H9 (cell line): ENCODE measurements at regions not wholly inside any gene's neighbourhood (a gene's known extent, or its start where the extent isn't known, plus 50 kb on each side); places are given as distances from the start of the nearest gene placed in this dataset.

ENCODE experiments used
- DNase-seq: peaks from one replicate; pipeline ENCODE4 v3.0.0-alpha.2; 2017
- H2AFZ ChIP-seq: one replicate; pipeline ENCODE4 v1.6.1; 2013; ENCODE audit warnings: mild to moderate bottlenecking, low read length, control low read depth, moderate library complexity
- H2AK5ac ChIP-seq: 2 replicates; pipeline ENCODE4 v1.6.1; 2013; ENCODE audit warnings: low read length, control low read depth, mixed read lengths; ENCODE audit not compliant: insufficient read length
- H2BK120ac ChIP-seq: one replicate; pipeline ENCODE4 v1.6.1; 2013; ENCODE audit warnings: low read depth, mild to moderate bottlenecking, low read length, control low read depth, inconsistent platforms; ENCODE audit not compliant: poor library complexity, severe bottlenecking
- H2BK12ac ChIP-seq: 2 replicates; pipeline ENCODE4 v1.6.1; 2013; ENCODE audit warnings: low read length, control low read depth, mixed read lengths, low read depth; ENCODE audit not compliant: insufficient read length
- H2BK15ac ChIP-seq: 2 replicates; pipeline ENCODE4 v1.6.1; 2013; ENCODE audit warnings: low read depth, low read length, control low read depth
- H2BK20ac ChIP-seq: one replicate; pipeline ENCODE4 v1.6.1; 2013; ENCODE audit warnings: low read depth, mild to moderate bottlenecking, low read length, control low read depth, inconsistent platforms; ENCODE audit not compliant: poor library complexity, severe bottlenecking
- H2BK5ac ChIP-seq: 2 replicates; pipeline ENCODE4 v1.6.1; 2013; ENCODE audit warnings: low read length, control low read depth, mixed read lengths; ENCODE audit not compliant: insufficient read length
- H3K14ac ChIP-seq: 2 replicates; pipeline ENCODE4 v1.6.1; 2013; ENCODE audit warnings: low read length, control low read depth; ENCODE audit not compliant: insufficient read depth
- H3K18ac ChIP-seq: 2 replicates; pipeline ENCODE4 v1.6.1; 2013; ENCODE audit warnings: low read depth, mild to moderate bottlenecking, mixed read lengths, low read length, control low read depth; ENCODE audit not compliant: insufficient read length
- H3K23ac ChIP-seq: 2 replicates; pipeline ENCODE4 v1.6.1; 2013; ENCODE audit warnings: low read length, control low read depth, mixed read lengths, low read depth; ENCODE audit not compliant: insufficient read length
- H3K23me2 ChIP-seq: 2 replicates; pipeline ENCODE4 v1.6.1; 2013; ENCODE audit warnings: low read depth, mild to moderate bottlenecking, mixed read lengths, low read length, control low read depth; ENCODE audit not compliant: insufficient read length, poor library complexity, severe bottlenecking
- H3K27ac ChIP-seq: 2 replicates; pipeline ENCODE4 v1.5.1; 2013; ENCODE audit warnings: low read length, control low read depth, mixed read lengths, low read depth; ENCODE audit not compliant: insufficient read length
- H3K27me3 ChIP-seq: 2 replicates; pipeline ENCODE4 v1.6.1; 2013; ENCODE audit warnings: low read length, control low read depth, inconsistent platforms; ENCODE audit not compliant: insufficient read depth
- H3K4ac ChIP-seq: 2 replicates; pipeline ENCODE4 v1.6.1; 2013; ENCODE audit warnings: low read depth, mild to moderate bottlenecking, control low read depth, inconsistent platforms, low read length, moderate library complexity
- H3K4me1 ChIP-seq: 2 replicates; pipeline ENCODE4 v1.6.1; 2013; ENCODE audit warnings: low read length, control low read depth, inconsistent platforms; ENCODE audit not compliant: insufficient read depth
- H3K4me2 ChIP-seq: 2 replicates; pipeline ENCODE4 v1.6.1; 2013; ENCODE audit warnings: low read length, control low read depth, mixed read lengths; ENCODE audit not compliant: insufficient read length, insufficient read depth
- H3K56ac ChIP-seq: 2 replicates; pipeline ENCODE4 v1.6.1; 2013; ENCODE audit warnings: low read depth, mild to moderate bottlenecking, mixed read lengths, low read length, control low read depth; ENCODE audit not compliant: insufficient read length
- H3K79me1 ChIP-seq: 2 replicates; pipeline ENCODE4 v1.6.1; 2013; ENCODE audit warnings: low read depth, mild to moderate bottlenecking, moderate library complexity, low read length, control low read depth, inconsistent platforms; ENCODE audit not compliant: insufficient read depth, poor library complexity, severe bottlenecking
- H3K79me2 ChIP-seq: 2 replicates; pipeline ENCODE4 v1.6.1; 2013; ENCODE audit warnings: low read length, control low read depth, inconsistent platforms; ENCODE audit not compliant: insufficient read depth
- H3K9ac ChIP-seq: 2 replicates; pipeline ENCODE4 v1.6.1; 2013; ENCODE audit warnings: low read length, control low read depth, mixed read lengths; ENCODE audit not compliant: insufficient read length; ENCODE audit errors: extremely low read depth
- H3K9me3 ChIP-seq: one replicate; pipeline ENCODE4 v1.6.1; 2013; ENCODE audit warnings: low read depth, low read length, inconsistent platforms; ENCODE audit not compliant: control insufficient read depth
- H3T11ph ChIP-seq: one replicate; pipeline ENCODE4 v1.6.1; 2013; ENCODE audit warnings: mild to moderate bottlenecking, low read length, control low read depth, inconsistent platforms
- H4K20me1 ChIP-seq: one replicate; pipeline ENCODE4 v1.6.1; 2013; ENCODE audit not compliant: control insufficient read depth, insufficient read length, insufficient read depth
- H4K5ac ChIP-seq: 2 replicates; pipeline ENCODE4 v1.6.1; 2013; ENCODE audit warnings: low read depth, mild to moderate bottlenecking, mixed read lengths, low read length, control low read depth; ENCODE audit not compliant: insufficient read length
- H4K8ac ChIP-seq: replicated peaks from 2 replicates; pipeline ENCODE4 v1.6.1; 2013; ENCODE audit warnings: low read length, control low read depth, mixed read lengths, low read depth; ENCODE audit not compliant: insufficient read length
- H4K91ac ChIP-seq: 2 replicates; pipeline ENCODE4 v1.6.1; 2013; ENCODE audit warnings: low read depth, mild to moderate bottlenecking, moderate library complexity, mixed read lengths, low read length, control low read depth; ENCODE audit not compliant: insufficient read length
- H3K27ac Mint-ChIP-seq, 3 experiments: 2 replicates in 2 of 3; 3 replicates in 1 of 3; pipeline ENCODE4 v1.8.0; 2020 to 2021; ENCODE audit warnings: mixed read lengths in 3 of 3, mild to moderate bottlenecking in 1 of 3, moderate library complexity in 1 of 3
- H3K27me3 Mint-ChIP-seq: 2 replicates; pipeline ENCODE4 v1.8.0; 2021; ENCODE audit warnings: low read depth, mild to moderate bottlenecking, moderate library complexity, mixed read lengths
- H3K36me3 Mint-ChIP-seq, 3 experiments: 2 replicates in 2 of 3; 3 replicates in 1 of 3; pipeline ENCODE4 v1.8.0; 2020 to 2021; ENCODE audit warnings: low read depth in 3 of 3, mixed read lengths in 3 of 3; ENCODE audit not compliant: insufficient read depth in 1 of 3
- H3K4me1 Mint-ChIP-seq, 2 experiments: 2 replicates each; pipeline ENCODE4 v1.8.0; 2020; ENCODE audit warnings: mixed read lengths in 2 of 2
- H3K4me3 Mint-ChIP-seq, 2 experiments: 2 replicates in 1 of 2; 3 replicates in 1 of 2; pipeline ENCODE4 v1.8.0; 2020 to 2021; ENCODE audit warnings: mild to moderate bottlenecking in 2 of 2, mixed read lengths in 2 of 2, moderate library complexity in 1 of 2
- H3K9me3 Mint-ChIP-seq, 2 experiments: 2 replicates in 1 of 2; 3 replicates in 1 of 2; pipeline ENCODE4 v1.8.0; 2020; ENCODE audit warnings: mild to moderate bottlenecking in 2 of 2, mixed read lengths in 2 of 2, moderate library complexity in 1 of 2
- CTCF ChIP-seq: fragments of 200-600 bp; sonication (generic); conservative IDR thresholded peaks from 3 replicates; pipeline ENCODE4 v1.8.0; 2021; ENCODE audit warnings: antibody characterized with exemption, mild to moderate bottlenecking
- WGBS: extraction: QIAGEN DNeasy Blood & Tissue Kit; methylation state at CpG from one replicate; pipeline ENCODE4 v1.1.7; 2013; ENCODE audit warnings: missing lambda C conversion rate, low lambda C conversion rate, mixed read lengths; ENCODE audit not compliant: insufficient read length; ENCODE audit errors: extremely low coverage; 5-methylcytosine and 5-hydroxymethylcytosine counted together

DNA sequence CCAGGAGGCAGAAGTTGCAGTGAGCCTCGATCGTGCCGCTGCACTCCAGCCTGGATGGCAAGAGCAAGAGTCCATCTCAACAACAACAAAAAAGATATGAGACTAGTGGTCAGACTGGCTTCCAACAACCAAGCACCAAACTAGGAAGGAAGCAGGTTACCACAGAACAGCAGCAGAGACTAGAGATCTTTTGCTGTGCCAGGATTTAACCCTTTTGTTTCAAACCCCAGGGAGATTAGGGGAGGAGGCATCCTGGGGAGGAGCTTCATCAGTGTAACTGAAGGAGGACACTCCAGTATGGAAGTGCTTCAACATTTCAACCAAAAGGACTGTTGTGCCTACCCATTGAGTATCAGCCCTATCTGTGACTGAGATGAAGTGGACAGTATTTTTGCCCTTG, 240.3 kb downstream of the ZIC1 start:
- H3K9me3 Mint-ChIP-seq: no peaks in the 10 kb centered on the region
- Histone ChIP-seq H3K56ac (no peak overlapping the region), H3K27me3 (no peaks in the 10 kb centered on the region), H2BK12ac (no peak overlapping the region), H3K9ac (no peak overlapping the region), H2BK5ac (no peak overlapping the region), H4K8ac (no peak overlapping the region), H3K4me1 (no peaks in the 10 kb centered on the region), H3K4ac (no peak overlapping the region), H2AK5ac (no peak overlapping the region), H3K9me3 (no peaks in the 10 kb centered on the region), H2BK15ac (no peak overlapping the region), H3K23ac (no peak overlapping the region), H2BK120ac (no peak overlapping the region), H3K23me2 (no peaks in the 10 kb centered on the region), H3K79me1 (no peaks in the 10 kb centered on the region), H3K18ac (no peak overlapping the region), H3K14ac (no peak overlapping the region), H4K91ac (no peak overlapping the region), H3K4me2 (no peak overlapping the region), H3T11ph (no peak overlapping the region), H2AFZ (no peak overlapping the region), H3K27ac (no peak overlapping the region), H4K20me1 (no peaks in the 10 kb centered on the region), H4K5ac (no peak overlapping the region), H2BK20ac (no peak overlapping the region), H3K79me2 (no peaks in the 10 kb centered on the region)
- peaks cover 7 to 11% of the 10 kb centered on the region in 2 experiments; a peak in 3 of 4 replicates for H3K4me1 Mint-ChIP-seq
- WGBS: no CpG with 5 or more reads among the region's 3 CpGs
- H3K36me3 Mint-ChIP-seq: no peaks in the 10 kb centered on the region
- no peak overlapping the region; a peak in 1 of 7 replicates for H3K27ac Mint-ChIP-seq
- no peaks in the 10 kb centered on the region for H3K27me3 Mint-ChIP-seq
- H3K4me3 Mint-ChIP-seq: no peak overlapping the region
- no peak for TF ChIP-seq CTCF
- DNase-seq: no peak
